NCI-H128 (cell line): ENCODE measurements at regions not wholly inside any gene's neighbourhood (a gene's known extent, or its start where the extent isn't known, plus 50 kb on each side); places are given as distances from the start of the nearest gene placed in this dataset.

ENCODE experiments used
- DNase-seq: peaks from one replicate; lab custom pipeline; 2025; ENCODE audit not compliant: unreplicated experiment; lab: John Stamatoyannopoulos, UW

- DNase-seq = no peak
Measured at GRCh38 chr1:184141361-184141880, 89.9 kb downstream of the TSEN15 start.

DNA sequence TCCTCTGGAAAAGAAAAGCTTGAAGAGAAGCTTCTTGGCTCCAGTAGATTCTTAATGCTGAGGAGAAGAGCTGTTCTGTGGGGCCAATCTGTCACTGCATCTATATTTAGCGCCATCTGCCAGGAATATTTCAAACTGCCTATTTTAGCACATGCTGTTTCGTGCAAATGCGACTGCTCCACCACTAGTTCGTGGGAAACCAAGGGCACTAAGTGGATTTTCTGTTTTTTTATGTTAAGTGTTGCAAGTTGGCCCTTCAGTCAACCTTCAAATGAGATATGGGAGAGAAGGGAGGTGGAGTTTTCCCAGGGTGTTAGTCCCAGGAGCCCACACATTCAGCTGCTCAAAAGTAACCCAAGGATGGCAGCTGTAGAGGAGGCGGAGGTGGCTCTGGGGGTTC lies 91.9 kb downstream of the TSEN15 start:
- no peak for DNase-seq

- no peak for DNase-seq
Measured at GRCh38 chr1:184145083-184145482, 93.6 kb downstream of the TSEN15 start.

DNA sequence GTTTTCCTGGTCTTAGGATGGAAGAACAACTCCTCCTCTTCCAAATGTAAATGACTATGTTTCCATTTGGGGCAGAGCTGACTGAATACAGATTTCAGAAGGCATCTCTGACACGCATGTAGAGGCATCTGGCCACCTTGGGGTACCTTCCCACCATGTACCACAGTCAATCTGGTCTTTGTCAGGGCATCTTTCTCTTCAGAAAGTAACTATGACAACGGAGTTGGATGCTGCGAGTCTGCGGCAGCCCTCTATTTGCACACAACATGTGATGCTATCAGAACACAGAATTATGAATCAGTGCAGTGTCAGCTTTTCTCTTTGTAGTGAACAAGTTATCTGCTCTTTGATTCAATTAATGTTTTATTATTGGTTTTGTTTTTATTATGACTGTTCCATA lies 94.7 kb downstream of the TSEN15 start:
- DNase-seq = no peak

DNA sequence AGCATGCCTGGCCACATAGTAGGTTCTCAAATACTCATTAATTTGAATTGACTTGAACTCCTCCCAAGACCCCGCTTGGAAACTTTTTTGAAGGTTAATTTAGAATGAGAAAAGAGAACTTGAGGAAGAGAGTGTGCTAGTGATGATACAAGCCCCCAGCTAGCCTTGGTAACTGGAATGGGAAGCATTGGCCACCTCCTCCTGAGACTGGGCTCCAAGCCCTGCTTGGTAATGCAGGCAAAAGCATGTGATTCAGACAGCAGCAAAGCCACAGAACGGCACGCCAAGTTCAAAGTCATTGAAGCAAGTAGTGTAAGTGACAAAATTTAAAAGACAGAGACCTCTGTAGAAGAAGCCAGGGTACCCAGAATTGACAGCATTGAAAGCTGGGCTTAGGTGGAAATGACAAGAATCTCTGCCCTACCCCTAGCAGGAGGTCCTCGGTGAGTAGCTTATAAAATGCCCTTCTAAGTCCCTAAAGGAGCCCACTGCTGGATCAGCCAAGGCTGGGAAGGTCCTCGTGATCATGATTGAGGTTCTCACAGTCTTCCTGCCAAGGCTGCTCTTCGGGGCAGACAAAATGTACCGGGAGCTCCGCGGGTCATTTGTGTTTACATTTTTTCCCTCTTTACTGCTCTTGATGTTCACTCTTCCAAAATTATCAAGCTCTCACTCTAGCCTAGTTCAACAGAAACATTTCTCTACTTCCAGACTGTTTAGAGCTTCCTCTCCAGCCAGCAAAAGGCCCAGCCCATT lies 99.4 kb downstream of the TSEN15 start:
- no peak for DNase-seq

- no peak for DNase-seq
Measured at GRCh38 chr1:184152434-184152898, 100.9 kb downstream of the TSEN15 start.

DNA sequence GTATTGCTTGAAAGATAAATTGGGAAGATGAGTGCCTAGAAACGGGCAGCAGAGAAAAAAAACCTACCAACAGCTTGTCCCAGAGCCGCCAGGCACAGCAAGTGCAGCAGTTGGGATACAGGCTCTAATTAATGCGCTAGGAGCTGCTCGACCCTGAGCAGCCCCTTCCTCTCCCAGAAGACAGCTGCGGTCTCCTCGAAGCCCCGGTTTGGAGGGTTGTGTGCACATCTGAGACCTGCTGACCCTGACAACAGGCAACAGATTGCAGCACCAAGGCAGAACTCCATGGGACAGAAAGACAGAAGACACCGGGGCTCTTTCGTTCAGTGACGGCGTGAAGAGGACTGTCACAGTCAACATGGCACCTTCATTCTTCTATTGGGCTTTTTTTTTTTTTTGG lies 101.4 kb downstream of the TSEN15 start:
- no peak for DNase-seq

- DNase-seq = no peak
Measured at GRCh38 chr1:184153731-184154130, 102.2 kb downstream of the TSEN15 start.

DNA sequence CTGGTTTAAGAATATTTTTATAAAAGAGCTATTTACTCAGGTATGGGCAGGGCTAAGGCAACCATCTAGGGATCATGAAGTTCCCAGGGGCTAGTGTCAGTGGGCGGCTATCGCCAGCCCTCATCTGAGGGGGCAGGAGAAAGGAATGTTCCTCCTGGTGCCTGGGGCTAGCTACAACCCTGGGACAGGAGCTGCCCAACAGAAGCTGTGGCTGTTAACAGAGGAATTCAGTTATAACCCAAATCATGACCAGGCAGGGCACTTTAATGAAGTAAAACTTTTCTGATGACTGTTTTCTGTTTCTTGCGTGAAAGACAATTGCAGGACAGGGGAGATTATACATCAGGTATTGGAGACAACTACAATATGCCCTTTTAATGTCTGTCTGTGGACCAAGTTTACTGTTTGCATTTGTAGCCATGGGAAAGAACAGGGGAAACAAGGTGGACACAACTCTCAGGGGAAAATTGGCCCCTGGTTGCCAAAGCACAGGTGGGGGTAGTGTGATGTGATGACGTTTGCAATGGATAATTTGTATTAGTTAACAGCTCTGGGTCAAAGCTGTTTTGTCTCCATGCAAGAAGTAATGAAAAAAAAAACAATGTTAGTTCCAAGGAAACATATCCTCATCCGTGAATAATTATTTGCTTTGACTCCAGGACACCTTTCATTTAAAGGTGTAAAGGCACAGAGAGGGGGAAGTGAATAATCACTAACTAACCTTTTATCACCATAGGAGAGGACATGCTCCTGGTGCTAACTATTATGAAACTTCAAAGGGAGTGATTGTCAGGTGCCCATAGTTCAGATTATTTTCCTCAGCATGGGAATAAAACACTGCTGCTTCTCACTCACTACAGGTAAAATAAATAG lies 105.2 kb downstream of the TSEN15 start:
- DNase-seq = no peak

GRCh38 chr1:184157394-184157742 lies 105.8 kb downstream of the TSEN15 start:
- no peak for DNase-seq

DNA sequence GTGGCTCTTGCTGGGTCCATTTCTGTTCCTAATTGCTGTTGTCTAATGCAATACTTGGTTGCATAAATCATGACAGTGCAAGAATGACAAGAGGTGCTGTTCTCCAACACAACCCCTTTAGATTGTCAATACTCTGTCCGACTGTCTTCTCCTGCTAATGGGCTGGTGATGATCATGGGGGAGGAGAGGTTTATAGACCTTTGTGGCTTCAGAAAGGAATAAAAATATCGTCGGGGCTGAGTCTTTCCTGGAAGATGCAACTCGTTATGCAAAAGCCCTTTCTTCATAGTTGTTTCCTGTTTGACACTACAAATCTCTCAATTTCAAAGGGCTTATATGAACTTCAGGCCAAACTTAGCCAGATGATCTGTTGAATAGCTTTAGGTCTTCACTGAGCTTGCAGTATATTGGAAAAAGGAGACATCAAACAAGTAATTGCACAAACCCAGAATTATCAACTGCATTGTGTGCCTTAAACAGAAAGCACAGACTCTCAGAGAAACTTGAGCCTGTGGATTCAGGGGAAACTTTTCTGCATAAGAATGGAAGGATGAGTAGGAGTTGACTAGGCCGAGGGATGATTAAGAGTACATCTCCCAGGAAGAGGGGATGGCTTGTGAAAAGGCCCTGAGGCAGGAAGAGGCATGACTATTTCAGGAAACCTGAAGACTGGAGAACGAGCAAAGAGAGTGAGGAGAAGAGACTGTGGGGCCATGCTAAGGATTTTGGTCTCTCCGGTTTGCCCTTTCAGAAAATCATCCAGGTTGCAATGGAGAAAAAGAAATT lies 107.6 kb downstream of the TSEN15 start:
- no peak for DNase-seq

- DNase-seq = no peak
Measured at GRCh38 chr1:184160236-184160635, 108.7 kb downstream of the TSEN15 start.

GRCh38 chr1:184161071-184161698 lies 109.7 kb downstream of the TSEN15 start:
- no peak for DNase-seq

- DNase-seq = no peak
Measured at GRCh38 chr1:184162281-184162680, 110.8 kb downstream of the TSEN15 start.

DNA sequence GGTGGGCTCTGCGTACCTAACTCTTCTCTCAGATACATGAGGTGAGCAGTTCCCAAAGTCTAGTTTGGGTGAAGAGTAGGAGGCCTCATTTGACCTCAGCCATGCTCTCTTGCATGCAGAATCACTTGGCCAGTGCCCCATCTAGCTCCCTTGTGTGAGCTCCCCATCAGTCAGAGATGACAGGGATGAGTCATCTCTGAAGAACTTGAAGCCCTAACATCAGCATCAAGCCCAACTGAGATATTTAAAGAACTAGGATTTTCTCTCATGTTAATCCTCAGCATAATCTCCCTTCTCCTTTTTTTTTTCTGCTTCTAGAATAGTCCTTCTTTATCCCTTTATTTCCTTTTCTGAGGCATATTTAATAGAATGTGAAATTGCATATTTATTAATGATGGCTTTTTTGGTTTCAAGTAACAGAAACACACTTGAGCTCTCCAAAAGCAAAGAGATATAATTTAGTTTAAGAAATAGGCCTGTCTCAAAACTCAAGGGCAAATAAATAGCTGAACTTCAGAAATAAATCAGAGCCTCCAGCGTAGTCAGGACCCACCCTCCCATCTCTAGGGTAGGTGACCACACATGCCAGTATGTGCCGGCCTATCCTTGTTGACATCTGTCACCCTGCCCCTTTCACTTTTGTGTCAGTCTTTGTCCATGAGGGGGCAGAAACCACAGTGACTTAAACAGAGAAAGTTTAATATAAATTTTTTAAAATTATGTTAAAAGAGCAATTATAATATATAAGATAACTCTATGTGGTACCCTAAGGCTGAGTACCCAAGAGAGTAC lies 112.3 kb downstream of the TSEN15 start:
- DNase-seq = no peak

GRCh38 chr1:184164536-184164935 lies 113.0 kb downstream of the TSEN15 start:
- no peak for DNase-seq

DNA sequence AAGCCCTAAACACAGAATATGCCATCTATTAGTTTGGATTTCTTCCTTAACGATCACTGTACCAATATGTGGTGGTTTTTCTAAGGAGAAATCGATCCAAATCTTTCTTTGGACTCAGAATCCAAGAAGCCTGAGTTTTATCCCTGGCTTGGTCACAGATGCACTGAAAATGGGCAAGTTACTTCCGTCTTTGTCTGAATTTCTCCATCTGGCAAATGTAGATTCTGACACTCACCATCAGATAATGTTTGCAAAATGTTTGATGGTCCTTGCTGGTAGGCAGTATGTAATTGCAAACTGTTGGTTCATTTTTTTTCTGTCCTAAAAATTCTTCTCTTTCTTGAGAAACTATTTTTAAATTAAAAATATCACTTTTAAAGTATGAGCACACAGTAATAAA lies 115.0 kb downstream of the TSEN15 start:
- DNase-seq = no peak

GRCh38 chr1:184167352-184167751 lies 115.8 kb downstream of the TSEN15 start:
- DNase-seq = no peak

DNA sequence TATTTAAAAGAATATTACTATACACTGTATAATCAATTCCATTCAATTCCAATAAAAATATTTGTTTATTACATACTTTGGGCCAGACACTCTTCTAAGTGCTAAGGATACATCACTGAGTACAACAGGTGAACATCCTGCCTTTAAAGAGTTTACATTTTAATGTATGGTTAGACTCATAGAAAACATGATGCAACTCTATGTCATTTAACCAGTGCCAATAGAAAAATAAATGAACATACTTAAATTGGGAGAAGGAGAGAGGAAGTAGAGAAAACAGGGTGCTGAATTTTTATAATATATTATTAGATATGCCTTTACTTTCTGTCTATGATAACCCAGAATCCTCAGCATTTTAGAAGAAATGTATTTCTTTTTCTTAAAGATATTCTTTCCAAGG lies 119.2 kb downstream of the TSEN15 start:
- no peak for DNase-seq

DNA sequence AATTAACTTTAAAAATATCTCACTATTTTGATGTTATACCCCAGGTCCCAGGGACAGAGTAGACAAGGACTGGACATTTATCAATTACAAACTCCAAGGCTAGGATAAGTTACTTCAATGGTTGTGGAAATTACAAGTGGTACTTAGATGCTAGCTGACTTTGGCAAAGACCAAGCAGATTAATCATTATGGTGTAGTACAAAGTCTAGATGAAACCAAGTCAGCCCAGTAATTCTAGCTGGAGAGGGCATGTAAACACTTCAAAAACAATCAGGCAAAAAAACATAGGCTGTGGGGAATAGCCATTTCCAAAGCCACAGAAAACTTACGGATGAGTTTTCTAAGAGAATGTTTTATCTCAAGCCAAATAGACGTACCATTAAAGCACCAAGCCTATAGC lies 124.5 kb downstream of the TSEN15 start:
- no peak for DNase-seq
